ENCODE measurements at regions not wholly inside any gene's neighbourhood (a gene's known extent, or its start where the extent isn't known, plus 50 kb on each side); places are given as distances from the start of the nearest gene placed in this dataset.

GRCh38 chr2:133835821-133836619 is 267.8 kb upstream of the NCKAP5 start:
- H3K36me3 Mint-ChIP-seq (ENCODE audit: insufficient read depth, unreplicated experiment), result no peaks in the 10 kb centered on the region
- BruUV-seq (replicated peaks), result no TSS peak
- H3K4me3 Mint-ChIP-seq (ENCODE audit: unreplicated experiment), result no peak overlapping the region
- no peak overlapping the region for H3K27ac Mint-ChIP-seq (ENCODE audit: low read depth, unreplicated experiment)
- no peak for TF ChIP-seq CTCF (IDR thresholded peaks at IDR 0.05; ENCODE audit: unreplicated experiment)
- POLR2A ChIA-PET, result no interaction called here
- CTCF ChIA-PET, result interaction anchor here (0.5 to 7.1 kb wide), 2 partner anchors 7 to 573 kb away, joined by 3 to 51 read pairs; no protein-coding TSS in a partner anchor
- no peaks in the 10 kb centered on the region for H3K9me3 Mint-ChIP-seq (ENCODE audit: unreplicated experiment)
- no peak for DNase-seq (ENCODE audit: unreplicated experiment)
- intact Hi-C loops (cut with micrococcal nuclease), result no loop called here
- H3K27me3 Mint-ChIP-seq (ENCODE audit: insufficient read depth, unreplicated experiment), result no peaks in the 10 kb centered on the region
- H3K4me1 Mint-ChIP-seq (ENCODE audit: insufficient read depth, unreplicated experiment), result no peaks in the 10 kb centered on the region

- ChIA-PET POLR2A (no interaction called here), CTCF (interaction anchor here (1.0 to 7.1 kb wide), 2 partner anchors 7 to 57 kb away, joined by 3 to 51 read pairs; no protein-coding TSS in a partner anchor)
- DNase-seq (ENCODE audit: unreplicated experiment), result no peak
- H3K4me1 Mint-ChIP-seq (ENCODE audit: insufficient read depth, unreplicated experiment), result peaks cover 1% of the 10 kb centered on the region
- H3K27me3 Mint-ChIP-seq (ENCODE audit: insufficient read depth, unreplicated experiment), result no peaks in the 10 kb centered on the region
- no peak overlapping the region for H3K4me3 Mint-ChIP-seq (ENCODE audit: unreplicated experiment)
- no peak for TF ChIP-seq CTCF (IDR thresholded peaks at IDR 0.05; ENCODE audit: unreplicated experiment)
- no peak overlapping the region for H3K27ac Mint-ChIP-seq (ENCODE audit: low read depth, unreplicated experiment)
- no peaks in the 10 kb centered on the region for H3K36me3 Mint-ChIP-seq (ENCODE audit: insufficient read depth, unreplicated experiment)
- intact Hi-C loops (cut with micrococcal nuclease), result no loop called here
- BruUV-seq (replicated peaks), result no TSS peak
- no peaks in the 10 kb centered on the region for H3K9me3 Mint-ChIP-seq (ENCODE audit: unreplicated experiment)
Measured at GRCh38 chr2:133836691-133837345, 268.6 kb upstream of the NCKAP5 start.

- Mint-ChIP-seq H3K36me3 (ENCODE audit: insufficient read depth, unreplicated experiment) (no peaks in the 10 kb centered on the region), H3K27ac (ENCODE audit: low read depth, unreplicated experiment) (no peak overlapping the region), H3K9me3 (ENCODE audit: unreplicated experiment) (no peaks in the 10 kb centered on the region), H3K4me3 (ENCODE audit: unreplicated experiment) (no peak overlapping the region), H3K4me1 (ENCODE audit: insufficient read depth, unreplicated experiment) (peaks cover 6% of the 10 kb centered on the region), H3K27me3 (ENCODE audit: insufficient read depth, unreplicated experiment) (no peaks in the 10 kb centered on the region)
- CTCF ChIA-PET, result interaction anchor here (1.0 kb wide), 1 partner anchor 58 kb away, joined by 3 read pairs; no protein-coding TSS in a partner anchor
- BruUV-seq (replicated peaks), result no TSS peak
- intact Hi-C loops (cut with micrococcal nuclease), result no loop called here
- peak; percentile 14 for DNase-seq (ENCODE audit: unreplicated experiment)
- POLR2A ChIA-PET, result no interaction called here
- no peak for TF ChIP-seq CTCF (IDR thresholded peaks at IDR 0.05; ENCODE audit: unreplicated experiment)
Measured at GRCh38 chr2:133837441-133838094, 269.3 kb upstream of the NCKAP5 start.
